C4-2B (cell line): ENCODE measurements at regions not wholly inside any gene's neighbourhood (a gene's known extent, or its start where the extent isn't known, plus 50 kb on each side); places are given as distances from the start of the nearest gene placed in this dataset.
"Not testable (repeated sequence)": the region's sequence is repeated elsewhere in the genome, so short reads cannot be mapped to it uniquely, and the experiment has no call there.

Source experiments
- H3K27ac ChIP-seq: fragments of 450-650 bp; 2 replicates; pipeline ENCODE4 v1.5.1; 2017
- CTCF ChIP-seq: fragments of 450-650 bp; conservative IDR thresholded peaks from 2 replicates; pipeline ENCODE4 v1.5.1; 2017; ENCODE audit warnings: mild to moderate bottlenecking
- ZFX ChIP-seq: fragments of 450-650 bp; IDR thresholded peaks from 2 replicates; pipeline ENCODE4 v1.6.1; 2017

GRCh38 chr5:17046320-17046719 is 110.2 kb upstream of the MYO10 start:
- no peak overlapping the region for H3K27ac ChIP-seq
- TF ChIP-seq ZFX = no peak
- no peak for TF ChIP-seq CTCF

- TF ChIP-seq CTCF (no peak), ZFX (no peak)
Measured at GRCh38 chr5:17050236-17050635, 114.1 kb upstream of the MYO10 start.

GRCh38 chr5:17054911-17055310 is 118.8 kb upstream of the MYO10 start:
- H3K27ac ChIP-seq = no peak overlapping the region
- no peak for TF ChIP-seq CTCF
- no peak for TF ChIP-seq ZFX

More at GRCh38 chr5:17050236-17050635, 114.1 kb upstream of the MYO10 start:
- no peak overlapping the region for H3K27ac ChIP-seq

GRCh38 chr5:17056141-17056631 is 120.1 kb upstream of the MYO10 start:
- peak overlapping the region; percentile 2; the same call in 1 of the 2 replicates for H3K27ac ChIP-seq

GRCh38 chr5:17058438-17058837 is 122.3 kb upstream of the MYO10 start:
- H3K27ac ChIP-seq = no peak overlapping the region
- TF ChIP-seq CTCF = no peak
- TF ChIP-seq ZFX = no peak

More at GRCh38 chr5:17056141-17056631, 120.1 kb upstream of the MYO10 start:
- no peak for TF ChIP-seq ZFX
- TF ChIP-seq CTCF = no peak

- no peak overlapping the region for H3K27ac ChIP-seq
- TF ChIP-seq ZFX = no peak
- no peak for TF ChIP-seq CTCF
Measured at GRCh38 chr5:17061973-17062470, 125.9 kb upstream of the MYO10 start.

DNA sequence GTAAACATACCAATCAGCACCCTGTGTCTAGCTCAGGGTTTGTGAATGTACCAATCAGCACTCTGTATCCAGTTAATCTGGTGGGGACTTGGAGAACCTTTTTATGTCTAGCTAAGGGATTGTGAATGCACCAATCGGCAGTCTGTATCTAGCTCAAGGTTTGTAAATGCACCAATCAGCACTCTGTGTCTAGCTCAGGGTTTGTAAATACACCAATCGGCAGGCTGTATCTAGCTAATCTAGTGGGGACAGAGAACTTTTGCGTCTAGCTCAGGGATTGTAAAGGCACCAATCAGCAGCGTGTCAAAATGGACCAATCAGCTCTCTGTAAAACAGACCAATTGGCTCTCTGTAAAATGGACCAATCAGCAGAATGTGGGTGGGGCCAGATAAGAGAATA is 126.7 kb upstream of the MYO10 start:
- H3K27ac ChIP-seq = not testable (repeated sequence)

DNA sequence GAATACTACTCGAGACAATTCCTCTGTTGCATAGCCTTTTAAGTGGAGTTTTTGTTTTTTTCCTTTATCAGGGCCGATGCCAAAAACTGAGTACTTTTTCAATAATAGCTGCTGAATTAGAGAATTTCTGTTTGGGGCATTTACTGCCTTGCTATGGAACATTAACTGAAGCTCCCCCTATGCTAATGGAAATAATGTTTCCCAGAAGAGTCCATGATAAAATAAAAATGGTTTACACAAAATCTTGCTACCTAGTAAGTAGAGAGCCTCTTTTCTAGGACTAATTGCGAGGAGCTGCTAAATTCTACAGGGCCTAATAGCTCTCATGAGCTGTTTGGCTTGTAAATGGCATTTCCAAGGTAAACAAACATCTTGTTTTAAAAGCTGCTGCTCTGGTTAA is 128.2 kb upstream of the MYO10 start:
- no peak for TF ChIP-seq ZFX
- no peak for TF ChIP-seq CTCF
- H3K27ac ChIP-seq = no peak overlapping the region
